ENCODE measurements at regions not wholly inside any gene's neighbourhood (a gene's known extent, or its start where the extent isn't known, plus 50 kb on each side); places are given as distances from the start of the nearest gene placed in this dataset.

DNA sequence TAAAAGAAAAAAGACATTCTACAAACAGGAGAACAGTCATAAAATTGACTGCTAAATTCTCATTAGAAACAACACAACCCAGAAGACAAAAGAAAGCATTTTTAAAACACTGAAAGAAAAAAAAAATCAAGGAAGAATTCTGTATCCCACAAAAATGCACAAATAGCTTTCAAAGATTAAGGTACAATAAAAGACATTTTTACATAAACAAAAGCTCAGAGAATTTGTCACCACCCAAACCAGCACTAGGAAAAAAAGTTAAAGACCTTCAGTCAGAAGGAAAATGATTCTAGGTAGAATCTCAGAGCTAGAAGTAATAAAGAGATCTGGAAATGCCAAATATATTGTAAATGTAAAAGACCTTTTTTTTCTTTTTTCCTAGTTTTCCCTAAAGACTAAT lies 252.4 kb downstream of the CLIC5 start:
- DNase-seq (ENCODE audit: low read depth, low spot score), result no peak
- TF ChIP-seq, protein P1, sequence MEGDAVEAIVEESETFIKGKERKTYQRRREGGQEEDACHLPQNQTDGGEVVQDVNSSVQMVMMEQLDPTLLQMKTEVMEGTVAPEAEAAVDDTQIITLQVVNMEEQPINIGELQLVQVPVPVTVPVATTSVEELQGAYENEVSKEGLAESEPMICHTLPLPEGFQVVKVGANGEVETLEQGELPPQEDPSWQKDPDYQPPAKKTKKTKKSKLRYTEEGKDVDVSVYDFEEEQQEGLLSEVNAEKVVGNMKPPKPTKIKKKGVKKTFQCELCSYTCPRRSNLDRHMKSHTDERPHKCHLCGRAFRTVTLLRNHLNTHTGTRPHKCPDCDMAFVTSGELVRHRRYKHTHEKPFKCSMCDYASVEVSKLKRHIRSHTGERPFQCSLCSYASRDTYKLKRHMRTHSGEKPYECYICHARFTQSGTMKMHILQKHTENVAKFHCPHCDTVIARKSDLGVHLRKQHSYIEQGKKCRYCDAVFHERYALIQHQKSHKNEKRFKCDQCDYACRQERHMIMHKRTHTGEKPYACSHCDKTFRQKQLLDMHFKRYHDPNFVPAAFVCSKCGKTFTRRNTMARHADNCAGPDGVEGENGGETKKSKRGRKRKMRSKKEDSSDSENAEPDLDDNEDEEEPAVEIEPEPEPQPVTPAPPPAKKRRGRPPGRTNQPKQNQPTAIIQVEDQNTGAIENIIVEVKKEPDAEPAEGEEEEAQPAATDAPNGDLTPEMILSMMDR (optimal IDR thresholded peaks at IDR 0.05 in 1 of 3, IDR thresholded peaks at IDR 0.05 in 1 of 3, conservative IDR thresholded peaks at IDR 0.05 in 1 of 3; ENCODE audit: extremely low read depth in 1 of 3, insufficient read depth in 2 of 3, low read length in 3 of 3), result no peak
- no peak for TF ChIP-seq EZH2 (IDR thresholded peaks at IDR 0.05; ENCODE audit: low read length)
- Histone ChIP-seq H3K9ac (ENCODE audit: control insufficient read depth, extremely low read depth, insufficient read depth, low read length) (no peak overlapping the region), H3K27me3 (ENCODE audit: control insufficient read depth, extremely low read depth, insufficient read depth, low read length) (peaks cover 8% of the 10 kb centered on the region), H3K79me2 (ENCODE audit: control insufficient read depth, insufficient read depth, low read length) (no peaks in the 10 kb centered on the region), H3K9me3 (ENCODE audit: control insufficient read depth, low read depth, low read length) (no peaks in the 10 kb centered on the region), H3K4me3 (ENCODE audit: control insufficient read depth in 2 of 3, extremely low read depth in 1 of 3, insufficient read depth in 2 of 3, low read depth in 1 of 3, low read length in 3 of 3) (no peak overlapping the region), H3K4me1 (ENCODE audit: control insufficient read depth, extremely low read depth, insufficient read depth, low read length) (no peaks in the 10 kb centered on the region), H3K27ac (ENCODE audit: control insufficient read depth, insufficient read depth, low read length) (no peak overlapping the region), H3K9me1 (ENCODE audit: control insufficient read depth, extremely low read depth, insufficient read depth, low read length) (no peaks in the 10 kb centered on the region), H3K36me3 (ENCODE audit: control insufficient read depth in 2 of 2, extremely low read depth in 1 of 2, insufficient read depth in 2 of 2, low read length in 2 of 2) (no peaks in the 10 kb centered on the region), H4K20me1 (ENCODE audit: control insufficient read depth, extremely low read depth, insufficient read depth, low read length) (no peaks in the 10 kb centered on the region), H3K4me2 (ENCODE audit: control insufficient read depth, extremely low read depth, insufficient read depth, low read depth, low read length) (no peak overlapping the region), H2AFZ (ENCODE audit: control insufficient read depth, low read length) (no peak overlapping the region)
- dilution Hi-C loops (cut with MboI; ENCODE audit: extremely low pct_ligation_motif_present, low sequenced_read_pairs), result no loop called here
- no peak for FAIRE-seq

DNA sequence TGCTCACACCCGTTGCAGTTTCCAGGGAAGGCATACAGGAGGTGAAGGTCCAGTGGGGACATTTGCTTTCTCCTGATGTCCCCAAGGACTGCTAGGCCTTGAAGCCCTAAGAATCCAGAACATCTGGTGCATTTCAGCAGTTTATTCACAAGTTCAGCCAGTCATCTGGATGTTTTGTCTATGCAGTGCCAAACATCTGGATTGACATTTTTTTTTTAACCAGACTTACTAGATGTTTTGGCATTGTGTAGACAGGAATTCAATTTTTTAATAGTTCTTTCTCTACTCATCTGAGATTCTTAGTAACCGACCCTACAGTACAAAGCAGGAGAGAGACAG lies 256.2 kb downstream of the CLIC5 start:
- H3K9me3 ChIP-seq (ENCODE audit: control insufficient read depth, low read depth, low read length), result no peaks in the 10 kb centered on the region
- no peak overlapping the region for H3K4me2 ChIP-seq (ENCODE audit: control insufficient read depth, extremely low read depth, insufficient read depth, low read depth, low read length)
- H3K79me2 ChIP-seq (ENCODE audit: control insufficient read depth, insufficient read depth, low read length), result no peaks in the 10 kb centered on the region
- no peaks in the 10 kb centered on the region for H3K36me3 ChIP-seq (ENCODE audit: control insufficient read depth in 2 of 2, extremely low read depth in 1 of 2, insufficient read depth in 2 of 2, low read length in 2 of 2)
- DNase-seq (ENCODE audit: low read depth, low spot score) (no peak), FAIRE-seq (no peak)
- dilution Hi-C loops (cut with MboI; ENCODE audit: extremely low pct_ligation_motif_present, low sequenced_read_pairs), result no loop called here
- peaks cover 10% of the 10 kb centered on the region for H3K27me3 ChIP-seq (ENCODE audit: control insufficient read depth, extremely low read depth, insufficient read depth, low read length)
- no peak overlapping the region for H2AFZ ChIP-seq (ENCODE audit: control insufficient read depth, low read length)
- no peaks in the 10 kb centered on the region for H3K9me1 ChIP-seq (ENCODE audit: control insufficient read depth, extremely low read depth, insufficient read depth, low read length)
- H3K27ac ChIP-seq (ENCODE audit: control insufficient read depth, insufficient read depth, low read length), result no peak overlapping the region
- H3K9ac ChIP-seq (ENCODE audit: control insufficient read depth, extremely low read depth, insufficient read depth, low read length), result no peak overlapping the region
- H3K4me3 ChIP-seq (ENCODE audit: control insufficient read depth in 2 of 3, extremely low read depth in 1 of 3, insufficient read depth in 2 of 3, low read depth in 1 of 3, low read length in 3 of 3), result no peak overlapping the region
- H3K4me1 ChIP-seq (ENCODE audit: control insufficient read depth, extremely low read depth, insufficient read depth, low read length), result no peaks in the 10 kb centered on the region
- TF ChIP-seq EZH2 (IDR thresholded peaks at IDR 0.05; ENCODE audit: low read length), result no peak
- TF ChIP-seq, protein P1 (optimal IDR thresholded peaks at IDR 0.05 in 1 of 3, IDR thresholded peaks at IDR 0.05 in 1 of 3, conservative IDR thresholded peaks at IDR 0.05 in 1 of 3; ENCODE audit: extremely low read depth in 1 of 3, insufficient read depth in 2 of 3, low read length in 3 of 3), result no peak
- no peaks in the 10 kb centered on the region for H4K20me1 ChIP-seq (ENCODE audit: control insufficient read depth, extremely low read depth, insufficient read depth, low read length)
